ENCODE measurements at regions not wholly inside any gene's neighbourhood (a gene's known extent, or its start where the extent isn't known, plus 50 kb on each side); places are given as distances from the start of the nearest gene placed in this dataset.

DNA sequence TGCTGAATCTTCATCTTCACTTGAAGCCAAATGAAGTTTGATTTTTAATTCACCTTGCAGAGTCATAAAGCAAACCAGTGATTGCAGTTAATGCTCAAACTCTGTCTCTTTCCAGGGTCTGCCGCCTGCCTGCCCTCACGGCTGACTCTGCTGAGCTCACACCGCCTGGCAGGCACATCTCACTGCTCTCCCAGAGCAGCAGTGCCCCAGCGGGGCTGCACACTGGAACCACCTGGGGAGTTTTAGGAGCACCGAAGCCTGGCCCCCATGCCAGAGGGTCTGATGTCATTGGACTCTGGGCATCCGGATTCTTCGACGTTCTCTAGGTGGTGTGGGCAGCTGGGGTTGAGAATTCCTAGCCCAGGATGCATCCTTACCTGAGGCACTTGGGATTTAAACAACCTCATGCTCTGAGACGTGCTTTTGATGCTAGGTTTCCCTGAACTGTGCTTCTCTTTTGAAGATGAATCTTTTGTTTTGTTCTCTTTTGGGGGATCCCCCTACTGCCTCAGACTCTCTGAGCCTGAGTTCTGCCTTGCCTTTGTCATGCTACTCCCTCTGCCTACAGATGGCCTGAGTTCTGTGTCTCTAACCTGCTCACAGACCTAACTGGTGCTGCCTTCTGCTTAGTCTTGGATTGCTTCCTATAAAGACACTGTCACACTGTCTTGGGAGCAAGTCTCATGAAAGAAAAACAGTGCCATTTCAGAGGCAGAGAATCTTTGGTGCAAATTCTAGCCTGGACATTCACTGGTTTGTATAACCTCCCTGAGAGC lies 438.1 kb upstream of the CCL2 start:
- Histone ChIP-seq H3K27me3 (ENCODE audit: control insufficient read depth, insufficient read depth, low read length) (no peaks in the 10 kb centered on the region), H3K4me1 (ENCODE audit: control insufficient read depth, insufficient read depth, low read length) (peaks cover 3% of the 10 kb centered on the region), H3K9ac (ENCODE audit: low read depth, low read length) (no peak overlapping the region), H3K9me3 (ENCODE audit: control insufficient read depth, insufficient read depth, low read length) (no peaks in the 10 kb centered on the region), H3K4me3 (ENCODE audit: low read depth, low read length) (no peak overlapping the region), H3K36me3 (ENCODE audit: control insufficient read depth, insufficient read depth, low read length) (no peaks in the 10 kb centered on the region)

DNA sequence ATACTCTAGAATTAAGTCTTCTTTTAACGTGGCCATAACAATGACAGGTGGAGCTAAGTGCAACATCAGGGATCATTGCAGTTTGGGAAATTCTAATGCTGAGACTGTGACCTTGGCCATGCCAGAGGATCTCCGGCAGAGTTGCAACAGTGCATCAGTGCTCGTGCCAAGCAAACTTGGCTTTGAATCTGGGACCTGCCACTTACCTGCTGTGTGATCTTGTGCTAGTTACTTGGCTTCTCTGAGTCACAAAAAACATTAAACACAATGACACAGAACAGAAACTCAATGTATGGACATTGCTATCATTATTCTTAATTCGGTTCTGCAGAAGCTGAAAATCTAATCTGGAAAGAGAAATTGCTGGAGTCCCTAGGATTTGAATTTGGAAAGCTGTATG lies 435.5 kb upstream of the CCL2 start:
- Histone ChIP-seq H3K9me3 (ENCODE audit: control insufficient read depth, insufficient read depth, low read length) (no peaks in the 10 kb centered on the region), H3K27me3 (ENCODE audit: control insufficient read depth, insufficient read depth, low read length) (no peaks in the 10 kb centered on the region), H3K4me3 (ENCODE audit: low read depth, low read length) (no peak overlapping the region), H3K36me3 (ENCODE audit: control insufficient read depth, insufficient read depth, low read length) (no peaks in the 10 kb centered on the region), H3K4me1 (ENCODE audit: control insufficient read depth, insufficient read depth, low read length) (peaks cover 3% of the 10 kb centered on the region), H3K9ac (ENCODE audit: low read depth, low read length) (no peak overlapping the region)

DNA sequence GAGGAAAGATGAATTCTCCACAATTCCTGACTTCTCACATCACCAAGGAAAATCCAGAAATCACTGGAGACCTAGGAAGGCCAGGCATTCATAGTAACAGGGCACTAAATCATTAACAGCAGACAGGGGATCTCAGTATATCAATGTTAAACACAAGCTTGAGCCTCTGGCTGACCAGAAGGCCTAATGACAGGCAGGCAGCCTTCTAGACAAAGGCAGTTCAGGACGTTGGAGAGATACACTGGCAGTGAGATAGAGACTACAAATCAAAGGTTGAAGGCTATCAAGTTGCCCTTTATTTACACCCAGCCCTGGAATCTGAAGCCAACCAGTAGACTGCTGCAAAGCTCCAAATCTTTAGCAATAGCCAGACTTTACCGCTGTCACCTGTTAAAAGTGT lies 422.8 kb upstream of the CCL2 start:
- H3K36me3 ChIP-seq (ENCODE audit: control insufficient read depth, insufficient read depth, low read length): no peaks in the 10 kb centered on the region
- H3K4me3 ChIP-seq (ENCODE audit: low read depth, low read length): no peak overlapping the region
- no peaks in the 10 kb centered on the region for H3K9me3 ChIP-seq (ENCODE audit: control insufficient read depth, insufficient read depth, low read length)

GRCh38 chr17:33837281-33837680 lies 417.8 kb upstream of the CCL2 start:
- peaks cover 3% of the 10 kb centered on the region for H3K27me3 ChIP-seq (ENCODE audit: control insufficient read depth, insufficient read depth, low read length)
- no peak overlapping the region for H3K9ac ChIP-seq (ENCODE audit: low read depth, low read length)

More for the DNA sequence above, 422.8 kb upstream of the CCL2 start:
- no peaks in the 10 kb centered on the region for H3K4me1 ChIP-seq (ENCODE audit: control insufficient read depth, insufficient read depth, low read length)
- H3K9ac ChIP-seq (ENCODE audit: low read depth, low read length): no peak overlapping the region
- no peaks in the 10 kb centered on the region for H3K27me3 ChIP-seq (ENCODE audit: control insufficient read depth, insufficient read depth, low read length)

DNA sequence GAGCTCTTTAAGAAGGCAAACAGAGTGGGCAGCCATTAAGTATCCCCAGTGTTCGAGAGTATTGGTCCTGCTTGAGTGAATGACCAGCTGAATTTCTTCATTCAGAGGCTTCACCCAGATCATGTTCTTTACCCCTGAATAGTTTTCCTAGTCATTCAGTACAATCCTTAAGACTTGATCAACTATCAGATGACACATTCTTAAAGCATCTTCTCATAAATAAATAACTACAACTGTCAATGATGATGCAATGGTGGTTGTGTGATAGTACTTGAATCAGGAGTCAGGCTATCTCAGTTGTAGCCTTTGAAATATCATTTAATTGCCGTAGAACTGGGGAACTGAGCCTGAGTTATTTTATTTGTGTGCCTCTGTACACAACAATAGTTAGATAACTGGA lies 416.8 kb upstream of the CCL2 start:
- Histone ChIP-seq H3K4me1 (ENCODE audit: control insufficient read depth, insufficient read depth, low read length) (no peaks in the 10 kb centered on the region), H3K9ac (ENCODE audit: low read depth, low read length) (no peak overlapping the region)

More at GRCh38 chr17:33837281-33837680, 417.8 kb upstream of the CCL2 start:
- Histone ChIP-seq H3K4me3 (ENCODE audit: low read depth, low read length) (no peak overlapping the region), H3K4me1 (ENCODE audit: control insufficient read depth, insufficient read depth, low read length) (no peaks in the 10 kb centered on the region), H3K36me3 (ENCODE audit: control insufficient read depth, insufficient read depth, low read length) (no peaks in the 10 kb centered on the region), H3K9me3 (ENCODE audit: control insufficient read depth, insufficient read depth, low read length) (no peaks in the 10 kb centered on the region)

DNA sequence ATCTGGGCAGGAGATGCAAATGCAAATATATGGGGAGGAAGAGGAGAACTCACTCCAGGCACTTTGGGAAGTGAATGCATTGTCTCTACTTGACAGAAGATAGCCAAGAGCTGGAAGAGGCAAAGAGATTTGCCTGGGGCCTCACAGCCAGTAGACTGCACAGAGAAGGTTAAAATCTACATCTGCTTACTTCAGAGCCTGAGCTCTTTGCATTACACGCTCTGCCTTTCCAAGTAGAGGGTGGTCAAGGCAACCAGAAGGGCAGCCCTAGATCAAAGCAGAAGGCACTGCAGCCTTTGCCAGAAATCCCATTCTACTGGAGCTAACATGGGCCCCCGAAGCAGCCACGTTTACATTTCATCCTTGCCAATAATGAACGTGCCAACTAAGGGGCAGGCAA lies 407.2 kb upstream of the CCL2 start:
- Histone ChIP-seq H3K9ac (ENCODE audit: low read depth, low read length) (no peak overlapping the region), H3K4me1 (ENCODE audit: control insufficient read depth, insufficient read depth, low read length) (no peaks in the 10 kb centered on the region), H3K27me3 (ENCODE audit: control insufficient read depth, insufficient read depth, low read length) (no peaks in the 10 kb centered on the region), H3K4me3 (ENCODE audit: low read depth, low read length) (no peak overlapping the region), H3K36me3 (ENCODE audit: control insufficient read depth, insufficient read depth, low read length) (no peaks in the 10 kb centered on the region), H3K9me3 (ENCODE audit: control insufficient read depth, insufficient read depth, low read length) (no peaks in the 10 kb centered on the region)

More for the DNA sequence above, 416.8 kb upstream of the CCL2 start:
- Histone ChIP-seq H3K4me3 (ENCODE audit: low read depth, low read length) (no peak overlapping the region), H3K36me3 (ENCODE audit: control insufficient read depth, insufficient read depth, low read length) (no peaks in the 10 kb centered on the region), H3K9me3 (ENCODE audit: control insufficient read depth, insufficient read depth, low read length) (no peaks in the 10 kb centered on the region), H3K27me3 (ENCODE audit: control insufficient read depth, insufficient read depth, low read length) (peaks cover 3% of the 10 kb centered on the region)

GRCh38 chr17:33848433-33848832 lies 406.7 kb upstream of the CCL2 start:
- no peaks in the 10 kb centered on the region for H3K9me3 ChIP-seq (ENCODE audit: control insufficient read depth, insufficient read depth, low read length)
- H3K9ac ChIP-seq (ENCODE audit: low read depth, low read length): no peak overlapping the region
- H3K27me3 ChIP-seq (ENCODE audit: control insufficient read depth, insufficient read depth, low read length): no peaks in the 10 kb centered on the region
- no peaks in the 10 kb centered on the region for H3K4me1 ChIP-seq (ENCODE audit: control insufficient read depth, insufficient read depth, low read length)
- H3K36me3 ChIP-seq (ENCODE audit: control insufficient read depth, insufficient read depth, low read length): no peaks in the 10 kb centered on the region
- no peak overlapping the region for H3K4me3 ChIP-seq (ENCODE audit: low read depth, low read length)

DNA sequence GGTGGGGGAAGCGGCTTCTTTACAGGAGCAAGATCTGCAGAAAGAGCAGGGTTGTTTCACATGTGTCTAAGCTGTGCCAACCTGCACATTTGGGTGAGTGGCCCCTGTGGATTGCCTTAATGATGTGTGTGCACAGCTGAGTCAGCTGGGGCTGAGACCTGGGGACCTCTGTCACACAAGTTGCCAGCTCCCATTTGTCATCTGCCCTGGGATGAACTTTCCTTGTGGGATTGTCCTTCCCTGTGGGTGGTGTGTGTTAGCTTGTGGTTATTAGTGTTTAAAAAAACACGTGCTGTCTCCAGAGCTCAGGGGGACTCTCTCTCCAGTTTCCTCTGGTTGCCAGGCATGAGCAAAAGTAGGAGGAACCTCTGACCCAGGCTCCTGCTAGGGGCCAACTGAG lies 400.5 kb upstream of the CCL2 start:
- H3K4me1 ChIP-seq (ENCODE audit: control insufficient read depth, insufficient read depth, low read length): peaks cover 8% of the 10 kb centered on the region
- no peak overlapping the region for H3K9ac ChIP-seq (ENCODE audit: low read depth, low read length)
- H3K4me3 ChIP-seq (ENCODE audit: low read depth, low read length): no peak overlapping the region
- H3K9me3 ChIP-seq (ENCODE audit: control insufficient read depth, insufficient read depth, low read length): no peaks in the 10 kb centered on the region
- no peaks in the 10 kb centered on the region for H3K36me3 ChIP-seq (ENCODE audit: control insufficient read depth, insufficient read depth, low read length)
- H3K27me3 ChIP-seq (ENCODE audit: control insufficient read depth, insufficient read depth, low read length): no peaks in the 10 kb centered on the region

- Histone ChIP-seq H3K4me1 (ENCODE audit: control insufficient read depth, insufficient read depth, low read length) (peaks cover 8% of the 10 kb centered on the region), H3K9me3 (ENCODE audit: control insufficient read depth, insufficient read depth, low read length) (no peaks in the 10 kb centered on the region), H3K27me3 (ENCODE audit: control insufficient read depth, insufficient read depth, low read length) (no peaks in the 10 kb centered on the region), H3K36me3 (ENCODE audit: control insufficient read depth, insufficient read depth, low read length) (no peaks in the 10 kb centered on the region), H3K9ac (ENCODE audit: low read depth, low read length) (no peak overlapping the region), H3K4me3 (ENCODE audit: low read depth, low read length) (no peak overlapping the region)
These were observed 397.0 kb upstream of the CCL2 start for GRCh38 chr17:33858121-33858520.

DNA sequence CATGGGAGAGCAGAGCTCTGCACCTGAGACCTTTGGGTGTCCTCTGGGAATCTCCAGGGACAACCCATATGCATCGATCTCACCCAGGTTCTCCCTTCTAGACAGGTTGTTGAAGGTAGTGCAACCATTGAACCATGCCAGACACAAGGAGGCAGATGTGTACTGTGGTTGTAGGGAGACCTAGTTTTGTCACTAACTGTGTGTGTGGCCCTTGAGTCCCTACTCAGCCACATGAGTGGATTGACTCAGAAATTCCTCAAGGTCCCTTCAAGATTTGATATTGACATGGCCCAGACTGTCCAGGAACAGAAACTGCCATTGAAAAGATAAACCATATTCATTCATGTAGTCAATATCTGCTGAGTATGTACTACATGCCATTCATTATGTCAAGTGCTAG lies 396.4 kb upstream of the CCL2 start:
- Histone ChIP-seq H3K4me1 (ENCODE audit: control insufficient read depth, insufficient read depth, low read length) (peaks cover 8% of the 10 kb centered on the region), H3K36me3 (ENCODE audit: control insufficient read depth, insufficient read depth, low read length) (no peaks in the 10 kb centered on the region), H3K9ac (ENCODE audit: low read depth, low read length) (no peak overlapping the region), H3K9me3 (ENCODE audit: control insufficient read depth, insufficient read depth, low read length) (no peaks in the 10 kb centered on the region), H3K4me3 (ENCODE audit: low read depth, low read length) (no peak overlapping the region), H3K27me3 (ENCODE audit: control insufficient read depth, insufficient read depth, low read length) (no peaks in the 10 kb centered on the region)

GRCh38 chr17:33862772-33863602 lies 392.1 kb upstream of the CCL2 start:
- H3K27me3 ChIP-seq (ENCODE audit: control insufficient read depth, insufficient read depth, low read length): no peaks in the 10 kb centered on the region
- peaks cover 6% of the 10 kb centered on the region for H3K4me1 ChIP-seq (ENCODE audit: control insufficient read depth, insufficient read depth, low read length)
- no peak overlapping the region for H3K4me3 ChIP-seq (ENCODE audit: low read depth, low read length)
- H3K36me3 ChIP-seq (ENCODE audit: control insufficient read depth, insufficient read depth, low read length): no peaks in the 10 kb centered on the region
- no peak overlapping the region for H3K9ac ChIP-seq (ENCODE audit: low read depth, low read length)
- H3K9me3 ChIP-seq (ENCODE audit: control insufficient read depth, insufficient read depth, low read length): no peaks in the 10 kb centered on the region

GRCh38 chr17:33864758-33865229 lies 390.3 kb upstream of the CCL2 start:
- H3K4me3 ChIP-seq (ENCODE audit: low read depth, low read length): no peak overlapping the region
- H3K9me3 ChIP-seq (ENCODE audit: control insufficient read depth, insufficient read depth, low read length): no peaks in the 10 kb centered on the region
- no peaks in the 10 kb centered on the region for H3K4me1 ChIP-seq (ENCODE audit: control insufficient read depth, insufficient read depth, low read length)
- H3K36me3 ChIP-seq (ENCODE audit: control insufficient read depth, insufficient read depth, low read length): no peaks in the 10 kb centered on the region
- H3K27me3 ChIP-seq (ENCODE audit: control insufficient read depth, insufficient read depth, low read length): no peaks in the 10 kb centered on the region
- no peak overlapping the region for H3K9ac ChIP-seq (ENCODE audit: low read depth, low read length)
